Loucy (cell line): ENCODE measurements at regions not wholly inside any gene's neighbourhood (a gene's known extent, or its start where the extent isn't known, plus 50 kb on each side); places are given as distances from the start of the nearest gene placed in this dataset.

Source experiments
- EZH2phosphoT487 ChIP-seq: fragments of 200-600 bp; IDR thresholded peaks from 2 replicates; pipeline ENCODE4 v1.6.1; 2018; ENCODE audit warnings: antibody characterized with exemption, mild to moderate bottlenecking, moderate library complexity, borderline replicate concordance
- TF ChIP-seq, protein P1 (sequence below): fragments of 200-600 bp; sonication (generic); conservative IDR thresholded peaks from 2 replicates; pipeline ENCODE4 v1.5.1; 2014; ENCODE audit warnings: mild to moderate bottlenecking, antibody characterized with exemption, low read length

DNA sequence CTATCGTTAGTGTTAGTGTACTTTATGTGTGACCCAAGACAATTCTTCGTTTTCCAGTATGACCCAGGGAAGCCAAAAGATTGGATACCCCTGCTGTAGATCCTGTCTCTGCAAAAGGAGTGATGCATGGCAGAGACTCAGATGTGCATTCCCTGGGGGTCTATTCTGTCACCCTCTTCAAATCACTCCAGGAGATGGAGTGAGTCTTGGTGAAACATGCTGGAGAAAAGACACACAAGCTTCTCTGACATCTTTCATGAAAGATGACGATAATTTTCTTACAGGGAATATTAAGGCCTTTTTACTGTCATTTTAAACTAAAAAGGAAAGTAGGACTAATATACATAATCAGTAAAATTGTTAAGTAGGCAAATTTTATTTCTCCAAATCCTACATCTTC, 437.9 kb upstream of the SOX5 start:
- TF ChIP-seq, protein P1, sequence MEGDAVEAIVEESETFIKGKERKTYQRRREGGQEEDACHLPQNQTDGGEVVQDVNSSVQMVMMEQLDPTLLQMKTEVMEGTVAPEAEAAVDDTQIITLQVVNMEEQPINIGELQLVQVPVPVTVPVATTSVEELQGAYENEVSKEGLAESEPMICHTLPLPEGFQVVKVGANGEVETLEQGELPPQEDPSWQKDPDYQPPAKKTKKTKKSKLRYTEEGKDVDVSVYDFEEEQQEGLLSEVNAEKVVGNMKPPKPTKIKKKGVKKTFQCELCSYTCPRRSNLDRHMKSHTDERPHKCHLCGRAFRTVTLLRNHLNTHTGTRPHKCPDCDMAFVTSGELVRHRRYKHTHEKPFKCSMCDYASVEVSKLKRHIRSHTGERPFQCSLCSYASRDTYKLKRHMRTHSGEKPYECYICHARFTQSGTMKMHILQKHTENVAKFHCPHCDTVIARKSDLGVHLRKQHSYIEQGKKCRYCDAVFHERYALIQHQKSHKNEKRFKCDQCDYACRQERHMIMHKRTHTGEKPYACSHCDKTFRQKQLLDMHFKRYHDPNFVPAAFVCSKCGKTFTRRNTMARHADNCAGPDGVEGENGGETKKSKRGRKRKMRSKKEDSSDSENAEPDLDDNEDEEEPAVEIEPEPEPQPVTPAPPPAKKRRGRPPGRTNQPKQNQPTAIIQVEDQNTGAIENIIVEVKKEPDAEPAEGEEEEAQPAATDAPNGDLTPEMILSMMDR: no peak
- TF ChIP-seq EZH2phosphoT487: no peak
